ENCODE measurements at regions not wholly inside any gene's neighbourhood (a gene's known extent, or its start where the extent isn't known, plus 50 kb on each side); places are given as distances from the start of the nearest gene placed in this dataset.
"Not testable (repeated sequence)": the region's sequence is repeated elsewhere in the genome, so short reads cannot be mapped to it uniquely, and the experiment has no call there.

- DNase-seq (ENCODE audit: extremely low spot score), result no peak
- TF ChIP-seq, protein P1, sequence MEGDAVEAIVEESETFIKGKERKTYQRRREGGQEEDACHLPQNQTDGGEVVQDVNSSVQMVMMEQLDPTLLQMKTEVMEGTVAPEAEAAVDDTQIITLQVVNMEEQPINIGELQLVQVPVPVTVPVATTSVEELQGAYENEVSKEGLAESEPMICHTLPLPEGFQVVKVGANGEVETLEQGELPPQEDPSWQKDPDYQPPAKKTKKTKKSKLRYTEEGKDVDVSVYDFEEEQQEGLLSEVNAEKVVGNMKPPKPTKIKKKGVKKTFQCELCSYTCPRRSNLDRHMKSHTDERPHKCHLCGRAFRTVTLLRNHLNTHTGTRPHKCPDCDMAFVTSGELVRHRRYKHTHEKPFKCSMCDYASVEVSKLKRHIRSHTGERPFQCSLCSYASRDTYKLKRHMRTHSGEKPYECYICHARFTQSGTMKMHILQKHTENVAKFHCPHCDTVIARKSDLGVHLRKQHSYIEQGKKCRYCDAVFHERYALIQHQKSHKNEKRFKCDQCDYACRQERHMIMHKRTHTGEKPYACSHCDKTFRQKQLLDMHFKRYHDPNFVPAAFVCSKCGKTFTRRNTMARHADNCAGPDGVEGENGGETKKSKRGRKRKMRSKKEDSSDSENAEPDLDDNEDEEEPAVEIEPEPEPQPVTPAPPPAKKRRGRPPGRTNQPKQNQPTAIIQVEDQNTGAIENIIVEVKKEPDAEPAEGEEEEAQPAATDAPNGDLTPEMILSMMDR (IDR thresholded peaks at IDR 0.05; ENCODE audit: control extremely low read depth, extremely low read depth, low read depth, missing control alignments), result no peak
- ChIA-PET CTCF (no interaction called here), POLR2A (no interaction called here)
These were observed 120.1 kb upstream of the MYO10 start for GRCh38 chr5:17056141-17056631.

GRCh38 chr5:17058438-17058837 lies 122.3 kb upstream of the MYO10 start:
- no peak for DNase-seq (ENCODE audit: extremely low spot score)
- CTCF ChIA-PET, result no interaction called here
- POLR2A ChIA-PET, result no interaction called here
- TF ChIP-seq, protein P1 (IDR thresholded peaks at IDR 0.05; ENCODE audit: control extremely low read depth, extremely low read depth, low read depth, missing control alignments), result no peak

- CTCF ChIA-PET, result interaction anchor here (1.0 to 1.6 kb wide), 3 partner anchors 11 to 1298 kb away, joined by 3 to 6 read pairs (median 3); no protein-coding TSS in a partner anchor
- TF ChIP-seq, protein P1 (IDR thresholded peaks at IDR 0.05; ENCODE audit: control extremely low read depth, extremely low read depth, low read depth, missing control alignments), result no peak
- POLR2A ChIA-PET, result no interaction called here
- DNase-seq (ENCODE audit: extremely low spot score), result no peak
These were observed 125.9 kb upstream of the MYO10 start for GRCh38 chr5:17061973-17062470.

GRCh38 chr5:17062741-17063140 lies 126.7 kb upstream of the MYO10 start:
- DNase-seq (ENCODE audit: extremely low spot score); POLR2A ChIA-PET: not testable (repeated sequence)
- CTCF ChIA-PET, result interaction anchor here (1.0 to 1.6 kb wide), 2 partner anchors 12 to 1297 kb away, joined by 3 to 6 read pairs; no protein-coding TSS in a partner anchor

DNA sequence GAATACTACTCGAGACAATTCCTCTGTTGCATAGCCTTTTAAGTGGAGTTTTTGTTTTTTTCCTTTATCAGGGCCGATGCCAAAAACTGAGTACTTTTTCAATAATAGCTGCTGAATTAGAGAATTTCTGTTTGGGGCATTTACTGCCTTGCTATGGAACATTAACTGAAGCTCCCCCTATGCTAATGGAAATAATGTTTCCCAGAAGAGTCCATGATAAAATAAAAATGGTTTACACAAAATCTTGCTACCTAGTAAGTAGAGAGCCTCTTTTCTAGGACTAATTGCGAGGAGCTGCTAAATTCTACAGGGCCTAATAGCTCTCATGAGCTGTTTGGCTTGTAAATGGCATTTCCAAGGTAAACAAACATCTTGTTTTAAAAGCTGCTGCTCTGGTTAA lies 128.2 kb upstream of the MYO10 start:
- DNase-seq (ENCODE audit: extremely low spot score), result no peak
- TF ChIP-seq, protein P1 (IDR thresholded peaks at IDR 0.05; ENCODE audit: control extremely low read depth, extremely low read depth, low read depth, missing control alignments), result no peak
- ChIA-PET CTCF (no interaction called here), POLR2A (no interaction called here)

GRCh38 chr5:17065458-17065857 lies 129.4 kb upstream of the MYO10 start:
- no peak for DNase-seq (ENCODE audit: extremely low spot score)
- ChIA-PET CTCF (no interaction called here), POLR2A (no interaction called here)
- TF ChIP-seq, protein P1 (IDR thresholded peaks at IDR 0.05; ENCODE audit: control extremely low read depth, extremely low read depth, low read depth, missing control alignments), result no peak

GRCh38 chr5:17066026-17066425 lies 129.9 kb upstream of the MYO10 start:
- DNase-seq (ENCODE audit: extremely low spot score); CTCF ChIA-PET; POLR2A ChIA-PET: not testable (repeated sequence)

All from GM10248 (cell line).